ENCODE measurements at regions not wholly inside any gene's neighbourhood (a gene's known extent, or its start where the extent isn't known, plus 50 kb on each side); places are given as distances from the start of the nearest gene placed in this dataset.
A peak's percentile ranks its signal among the peaks of the same experiment; 100 is the strongest.
"Not testable (repeated sequence)": the region's sequence is repeated elsewhere in the genome, so short reads cannot be mapped to it uniquely, and the experiment has no call there.

- DNase-seq (ENCODE audit: low read depth, low spot score): no peak
Measured at GRCh38 chr12:83939718-83940117, 972.9 kb downstream of the SLC6A15 start.

- no peak for DNase-seq (ENCODE audit: low read depth, low spot score)
Measured at GRCh38 chr12:83933615-83934014, 979.0 kb downstream of the SLC6A15 start.

GRCh38 chr12:83932011-83932410 lies 980.6 kb downstream of the SLC6A15 start:
- DNase-seq (ENCODE audit: low read depth, low spot score): no peak

- DNase-seq (ENCODE audit: low read depth, low spot score): no peak
Measured at GRCh38 chr12:83931451-83931850, 981.1 kb downstream of the SLC6A15 start.

DNA sequence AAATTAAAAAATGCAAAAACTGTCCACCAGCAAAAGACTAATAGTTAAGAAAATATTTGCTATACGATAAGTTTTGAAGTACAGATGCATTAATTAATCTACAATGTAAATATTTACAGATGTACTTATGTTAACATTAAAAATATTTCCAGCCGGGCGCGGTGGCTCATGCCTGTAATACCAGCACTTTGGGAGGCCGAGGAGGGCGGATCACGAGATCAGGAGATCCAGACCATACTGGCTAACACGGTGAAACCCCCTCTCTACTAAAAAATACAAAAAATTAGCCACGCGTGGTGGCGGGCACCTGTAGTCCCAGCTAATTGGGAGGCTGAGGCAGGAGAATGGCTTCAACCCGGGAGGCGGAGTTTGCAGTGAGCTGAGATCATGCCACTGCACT lies 982.8 kb downstream of the SLC6A15 start:
- DNase-seq (ENCODE audit: low read depth, low spot score): not testable (repeated sequence)

GRCh38 chr12:83920821-83921547 lies 991.6 kb downstream of the SLC6A15 start:
- no peak for DNase-seq (ENCODE audit: low read depth, low spot score)

- no peak for DNase-seq (ENCODE audit: low read depth, low spot score)
Measured at GRCh38 chr12:83919081-83919480, 993.5 kb downstream of the SLC6A15 start.

DNA sequence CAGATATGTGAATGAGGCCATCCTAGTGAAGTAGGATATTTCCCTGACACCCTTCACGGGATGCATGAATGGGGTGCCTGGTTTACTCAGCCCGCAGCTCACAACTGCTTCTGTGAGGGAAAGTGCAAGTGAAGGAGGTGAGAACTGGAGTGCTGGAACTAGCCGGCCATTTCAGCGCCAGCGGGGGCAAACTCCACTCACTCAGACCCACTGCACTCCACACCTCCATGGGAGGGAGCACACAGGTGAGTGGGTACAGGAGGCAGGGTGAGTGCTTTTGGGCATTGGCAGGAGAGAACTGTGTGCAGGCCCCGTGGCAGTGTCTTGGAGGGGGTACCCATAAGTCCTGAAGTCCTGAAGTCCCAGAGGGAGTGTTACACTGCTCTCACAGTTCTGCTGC lies 1008.4 kb downstream of the SLC6A15 start:
- no peak for DNase-seq (ENCODE audit: low read depth, low spot score)

DNA sequence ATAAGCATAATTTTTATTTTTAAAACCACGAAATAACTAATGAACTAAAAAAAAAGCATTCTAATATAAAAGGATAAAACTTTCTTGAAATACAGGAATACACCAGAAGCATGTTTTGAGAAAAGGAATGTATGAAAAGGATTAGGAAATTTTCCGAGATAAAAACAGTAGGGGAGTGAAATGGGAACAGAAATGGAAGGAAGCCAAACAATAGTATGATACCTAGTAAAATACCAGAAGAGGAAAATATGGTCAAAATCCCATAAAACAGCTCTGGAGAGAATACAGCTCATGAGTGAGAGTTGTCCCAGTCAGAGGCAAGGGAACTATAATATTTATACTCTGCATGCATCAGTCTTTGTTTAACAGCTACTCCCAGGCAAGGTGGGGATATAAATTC lies 1016.2 kb downstream of the SLC6A15 start:
- no peak for DNase-seq (ENCODE audit: low read depth, low spot score)

DNA sequence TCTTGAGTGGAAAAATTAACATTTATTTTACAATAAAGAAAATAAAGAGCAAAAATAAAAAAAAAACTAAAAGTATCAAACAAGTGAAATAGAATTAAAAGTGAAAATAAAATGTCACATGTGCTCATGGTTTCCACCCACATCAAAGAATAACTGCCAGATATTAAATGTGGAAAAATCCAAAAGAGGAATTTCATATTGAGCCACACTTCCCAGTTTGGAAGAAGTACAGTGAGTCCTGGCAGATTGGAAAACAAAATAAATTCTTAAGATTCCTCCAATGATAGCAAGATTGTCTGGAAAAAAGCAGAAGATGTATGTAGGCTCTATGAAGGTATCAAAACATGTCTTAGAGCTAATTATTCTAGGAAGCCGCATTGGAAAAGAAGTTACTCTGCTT lies 1019.5 kb downstream of the SLC6A15 start:
- no peak for DNase-seq (ENCODE audit: low read depth, low spot score)

DNA sequence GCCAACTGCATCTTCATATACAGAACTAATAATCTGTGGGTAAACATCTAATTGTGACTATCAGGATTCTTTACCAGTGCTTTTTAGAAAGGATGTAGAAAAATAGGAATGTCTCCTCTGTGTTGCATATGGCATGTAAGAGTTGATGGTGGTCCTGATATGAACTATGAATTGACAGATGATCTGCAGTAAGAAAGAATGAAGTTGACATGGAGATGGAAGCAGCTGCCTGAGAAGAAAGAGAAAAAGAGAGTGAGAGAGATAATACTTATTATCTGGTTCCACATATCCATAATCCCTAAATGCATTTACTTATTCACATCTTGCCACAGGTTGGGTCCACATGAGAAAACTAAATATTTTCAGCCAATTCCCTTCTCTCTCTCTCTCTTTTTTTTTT lies 1022.9 kb downstream of the SLC6A15 start:
- DNase-seq (ENCODE audit: low read depth, low spot score): no peak

- DNase-seq (ENCODE audit: low read depth, low spot score): no peak
Measured at GRCh38 chr12:83886479-83886878, 1026.1 kb downstream of the SLC6A15 start.

DNA sequence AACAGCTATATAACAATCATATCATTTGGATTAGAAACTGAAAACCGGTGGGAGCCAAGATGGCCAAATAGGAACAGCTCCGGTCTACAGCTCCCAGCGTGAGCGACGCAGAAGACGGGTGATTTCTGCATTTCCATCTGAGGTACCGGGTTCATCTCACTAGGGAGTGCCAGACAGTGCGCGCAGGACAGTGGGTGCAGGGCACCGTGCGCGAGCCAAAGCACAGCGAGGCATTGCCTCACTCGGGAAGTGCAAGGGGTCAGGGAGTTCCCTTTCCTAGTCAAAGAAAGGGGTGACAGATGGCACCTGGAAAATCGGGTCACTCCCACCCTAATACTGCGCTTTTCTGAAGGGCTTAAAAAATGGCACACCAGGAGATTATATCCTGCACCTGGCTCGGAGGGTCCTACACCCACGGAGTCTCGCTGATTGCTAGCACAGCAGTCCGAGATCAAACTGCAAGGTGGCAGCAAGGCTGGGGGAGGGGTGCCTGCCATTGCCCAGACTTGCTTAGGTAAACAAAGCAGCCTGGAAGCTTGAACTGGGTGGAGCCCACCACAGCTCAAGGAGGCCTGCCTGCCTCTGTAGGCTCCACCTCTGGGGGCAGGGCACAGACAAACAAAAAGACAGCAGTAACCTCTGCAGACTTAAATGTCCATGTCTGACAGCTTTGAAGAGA lies 1041.5 kb downstream of the SLC6A15 start:
- DNase-seq (ENCODE audit: low read depth, low spot score): not testable (repeated sequence)

DNA sequence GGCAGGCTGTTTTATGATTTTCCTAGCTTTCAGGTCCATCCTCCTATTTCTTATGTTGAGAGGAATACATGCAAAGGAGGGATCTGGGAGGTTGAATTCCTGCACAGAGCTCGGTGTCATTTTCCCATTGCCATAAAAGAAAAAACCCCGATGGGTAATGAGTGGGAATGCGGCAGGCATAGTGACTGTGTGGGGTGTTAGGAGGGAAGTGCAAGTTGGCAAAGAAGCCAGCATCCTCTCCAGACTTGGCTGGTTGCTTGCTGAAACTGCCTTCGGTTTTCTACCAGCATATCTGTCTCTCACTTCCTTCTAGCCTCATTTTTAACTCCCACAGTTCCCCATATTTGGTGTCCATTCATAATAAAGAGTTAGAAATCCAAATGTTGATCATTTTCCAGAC lies 1046.1 kb downstream of the SLC6A15 start:
- DNase-seq (ENCODE audit: low read depth, low spot score): no peak

DNA sequence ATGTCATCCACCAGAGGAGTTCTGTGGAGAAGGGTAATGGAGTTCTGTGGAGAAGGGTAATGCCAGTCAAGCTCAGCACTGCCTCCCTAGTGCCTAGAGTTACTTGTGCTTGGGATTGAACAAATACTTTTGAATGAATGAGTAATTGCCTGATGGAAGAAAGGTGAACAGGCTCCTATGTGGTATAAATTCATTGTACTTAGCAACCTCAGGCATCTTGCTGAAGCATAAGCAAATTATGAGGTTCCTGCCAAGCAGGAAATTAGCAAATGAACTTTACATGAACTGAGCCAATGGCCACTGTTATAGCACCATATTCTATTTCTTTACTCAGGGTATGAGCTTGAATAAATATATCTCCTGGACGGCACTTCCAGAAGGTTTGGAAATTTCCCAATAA lies 1047.2 kb downstream of the SLC6A15 start:
- DNase-seq (ENCODE audit: low read depth, low spot score): no peak

DNA sequence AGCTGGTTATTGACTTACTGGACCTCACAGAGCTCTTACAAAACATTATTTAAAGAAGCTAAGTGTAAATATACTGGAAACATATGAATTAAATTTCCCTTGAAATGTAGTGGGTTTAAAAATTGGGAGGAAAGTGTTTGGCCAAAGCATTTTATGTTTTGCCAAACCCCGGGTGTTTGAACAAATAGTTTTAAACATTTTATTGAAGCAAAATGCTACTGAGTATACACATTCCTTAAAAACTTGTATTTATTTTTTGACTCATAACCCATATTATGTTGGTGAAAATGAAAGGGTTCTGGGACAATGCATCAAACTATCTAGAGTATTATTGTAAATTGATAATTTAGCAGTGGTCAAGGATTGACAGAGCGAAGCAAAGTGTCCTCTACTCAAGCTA lies 1048.5 kb downstream of the SLC6A15 start:
- no peak for DNase-seq (ENCODE audit: low read depth, low spot score)

DNA sequence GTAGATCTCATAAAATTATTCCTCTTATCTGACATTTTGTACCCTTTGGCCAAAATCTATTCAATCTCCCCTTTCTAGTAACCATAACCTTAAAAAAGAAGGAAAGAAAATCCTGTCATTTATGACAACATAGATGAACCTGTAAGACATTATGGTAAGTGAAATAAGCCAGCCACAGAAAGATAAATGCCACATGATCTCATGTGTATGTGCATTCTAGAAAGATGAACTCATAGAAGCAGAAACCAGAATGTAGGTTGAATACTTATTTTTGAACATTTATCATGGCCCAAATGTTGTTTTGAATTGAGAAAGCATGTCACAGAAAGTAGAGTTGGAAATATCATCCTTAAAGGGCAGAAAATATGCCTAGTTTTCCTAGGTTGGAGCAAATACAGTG lies 1053.6 kb downstream of the SLC6A15 start:
- no peak for DNase-seq (ENCODE audit: low read depth, low spot score)

DNA sequence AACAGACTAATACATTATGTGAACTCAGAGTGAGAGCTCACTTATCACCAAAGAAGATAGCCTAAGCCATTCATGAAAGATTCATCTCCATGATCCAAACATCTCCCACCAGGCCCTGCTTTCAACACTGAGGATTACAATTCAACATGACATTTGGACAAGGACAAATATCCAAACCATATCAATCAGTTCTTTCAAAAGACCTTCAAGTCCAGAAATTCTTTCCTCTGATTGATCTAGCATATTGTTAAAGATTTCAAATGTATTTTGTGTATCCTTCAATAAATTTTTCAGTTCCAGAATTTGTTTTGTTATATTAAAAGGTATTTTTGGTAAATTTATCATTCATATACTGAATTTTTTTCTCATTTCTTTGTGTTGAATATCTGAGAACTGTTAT lies 1055.8 kb downstream of the SLC6A15 start:
- no peak for DNase-seq (ENCODE audit: low read depth, low spot score)

GRCh38 chr12:83850531-83850930 lies 1062.1 kb downstream of the SLC6A15 start:
- no peak for DNase-seq (ENCODE audit: low read depth, low spot score)

GRCh38 chr12:83848702-83849101 lies 1063.9 kb downstream of the SLC6A15 start:
- no peak for DNase-seq (ENCODE audit: low read depth, low spot score)

- peak; percentile 70 for DNase-seq (ENCODE audit: low read depth, low spot score)
Measured at GRCh38 chr12:83843541-83843940, 1069.1 kb downstream of the SLC6A15 start.

DNA sequence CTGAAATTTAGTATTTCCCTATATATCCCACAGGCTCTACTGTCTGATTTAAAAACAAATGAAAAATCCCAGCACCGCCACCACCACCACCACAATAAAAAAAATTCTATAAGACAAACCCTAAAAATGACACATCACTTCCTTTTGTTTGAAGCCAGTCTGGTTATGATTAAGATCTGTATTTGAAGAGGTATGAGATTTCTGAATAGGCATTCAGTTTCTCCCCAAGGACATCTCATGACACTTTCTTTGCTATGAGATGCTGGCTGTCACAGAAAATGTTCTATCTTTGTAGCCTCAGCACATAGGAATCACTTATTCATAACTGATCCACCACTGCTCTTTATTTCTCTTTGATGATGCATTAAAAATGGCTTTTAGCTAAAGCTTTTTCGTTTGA lies 1071.0 kb downstream of the SLC6A15 start:
- no peak for DNase-seq (ENCODE audit: low read depth, low spot score)

DNA sequence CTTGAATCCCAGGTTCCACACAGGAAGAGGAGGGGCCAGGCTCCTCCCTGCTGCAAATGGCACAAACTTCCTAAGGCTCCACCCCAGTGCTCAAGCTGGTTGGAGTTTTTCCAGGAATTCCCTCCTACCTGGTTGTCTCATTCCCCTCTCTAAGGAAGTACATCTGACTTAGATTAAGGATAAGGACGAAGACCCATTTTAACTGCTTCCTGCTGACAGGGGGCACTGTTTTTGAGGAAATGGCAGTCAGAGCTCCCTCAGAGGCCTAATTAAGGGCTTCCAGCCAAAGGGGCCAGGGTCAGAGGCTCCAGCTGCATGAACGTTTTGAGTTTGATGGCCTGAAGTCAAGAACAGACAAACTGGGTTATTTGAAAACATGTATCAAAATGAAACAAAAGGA lies 1084.7 kb downstream of the SLC6A15 start:
- DNase-seq (ENCODE audit: low read depth, low spot score): peak; percentile 45
